Natural killer cell (primary cell): ENCODE measurements at regions not wholly inside any gene's neighbourhood (a gene's known extent, or its start where the extent isn't known, plus 50 kb on each side); places are given as distances from the start of the nearest gene placed in this dataset.
"Not testable (repeated sequence)": the region's sequence is repeated elsewhere in the genome, so short reads cannot be mapped to it uniquely, and the experiment has no call there.

Experiments used
- ATAC-seq, 3 donors: fragments of 150-1000 bp in 2 of 3; fragments of 200-7000 bp in 1 of 3; cut with Tn5 transposase; 1 replicate in 1 of 3; 2 replicates in 2 of 3; pipeline ENCODE4 v1.10.0; 2021; ENCODE audit warnings: mild to moderate bottlenecking in 2 of 3, moderate library complexity in 2 of 3
- DNase-seq, 2 donors: peaks; one replicate each; pipeline versions ENCODE4 v3.0.0 to v3.0.0-alpha.2; 2013 to 2021; ENCODE audit warnings: mixed read lengths in 1 of 2
- H3K27ac ChIP-seq: one replicate; pipeline ENCODE4 v1.5.1; 2013; ENCODE audit warnings: mild to moderate bottlenecking, low read length
- H3K27me3 ChIP-seq: one replicate; pipeline ENCODE4 v1.6.1; 2013; ENCODE audit warnings: low read length; ENCODE audit not compliant: control insufficient read depth, insufficient read depth
- H3K36me3 ChIP-seq: one replicate; pipeline ENCODE4 v1.6.1; 2013; ENCODE audit warnings: low read length; ENCODE audit not compliant: control insufficient read depth, insufficient read depth
- H3K4me1 ChIP-seq: one replicate; pipeline ENCODE4 v1.6.1; 2013; ENCODE audit warnings: low read length; ENCODE audit not compliant: control insufficient read depth, insufficient read depth
- H3K4me3 ChIP-seq: one replicate; pipeline ENCODE4 v1.5.1; 2013; ENCODE audit warnings: low read length
- H3K9me3 ChIP-seq: one replicate; pipeline ENCODE4 v1.6.1; 2013; ENCODE audit warnings: low read length; ENCODE audit not compliant: control insufficient read depth, insufficient read depth
- H3K27ac Mint-ChIP-seq, 2 donors: one replicate each; pipeline ENCODE4 v1.8.0; 2022; ENCODE audit warnings: mild to moderate bottlenecking in 2 of 2, mixed read lengths in 2 of 2, moderate library complexity in 1 of 2
- H3K27me3 Mint-ChIP-seq, 2 donors: one replicate each; pipeline ENCODE4 v1.8.0; 2022; ENCODE audit warnings: low read depth in 2 of 2, mixed read lengths in 2 of 2
- H3K36me3 Mint-ChIP-seq: one replicate; pipeline ENCODE4 v1.8.0; 2022; ENCODE audit warnings: mixed read lengths
- H3K4me1 Mint-ChIP-seq, 2 donors: one replicate each; pipeline ENCODE4 v1.8.0; 2022; ENCODE audit warnings: mixed read lengths in 2 of 2
- H3K4me3 Mint-ChIP-seq: one replicate; pipeline ENCODE4 v1.8.0; 2022; ENCODE audit warnings: mild to moderate bottlenecking, moderate library complexity, mixed read lengths
- H3K9me3 Mint-ChIP-seq, 2 donors: one replicate each; pipeline ENCODE4 v1.8.0; 2022; ENCODE audit warnings: mixed read lengths in 2 of 2
- CTCF ChIP-seq: fragments of 200-600 bp; IDR thresholded peaks from one replicate; pipeline ENCODE4 v1.8.0; 2022; ENCODE audit warnings: antibody characterized with exemption
- WGBS: methylation state at CpG from one replicate; pipeline ENCODE4 v1.1.7; 2013; ENCODE audit warnings: missing lambda C conversion rate; ENCODE audit not compliant: insufficient coverage; 5-methylcytosine and 5-hydroxymethylcytosine counted together
- intact Hi-C: fragments of 100-400 bp; cut with micrococcal nuclease; formaldehyde crosslinking; loops from one replicate; pipeline ENCODE4 v1.14.2; 2022

GRCh38 chr4:104020641-104021040 is 300.9 kb upstream of the TACR3 start:
- WGBS, result 100% methylated on average over 1 of the region's 3 CpGs
- no peaks in the 10 kb centered on the region for H3K27me3 Mint-ChIP-seq
- H3K4me3 Mint-ChIP-seq, result no peak overlapping the region
- ATAC-seq, result no peak
- H3K4me1 Mint-ChIP-seq, result no peaks in the 10 kb centered on the region
- no peaks in the 10 kb centered on the region for H3K36me3 ChIP-seq
- no peak for DNase-seq
- intact Hi-C loops, result no loop called here
- H3K27ac ChIP-seq, result no peak overlapping the region
- H3K36me3 Mint-ChIP-seq, result no peaks in the 10 kb centered on the region
- no peak overlapping the region for H3K4me3 ChIP-seq
- no peaks in the 10 kb centered on the region for H3K27me3 ChIP-seq
- H3K9me3 Mint-ChIP-seq, result peaks cover 0 to 9% of the 10 kb centered on the region in 2 donors
- no peak overlapping the region for H3K27ac Mint-ChIP-seq
- H3K9me3 ChIP-seq, result no peaks in the 10 kb centered on the region
- H3K4me1 ChIP-seq, result no peaks in the 10 kb centered on the region
- TF ChIP-seq CTCF, result no peak

GRCh38 chr4:104017213-104017612 is 297.4 kb upstream of the TACR3 start:
- Histone ChIP-seq H3K27me3 (no peaks in the 10 kb centered on the region), H3K27ac (no peak overlapping the region), H3K4me3 (no peak overlapping the region), H3K4me1 (no peaks in the 10 kb centered on the region), H3K36me3 (no peaks in the 10 kb centered on the region), H3K9me3 (no peaks in the 10 kb centered on the region)
- Mint-ChIP-seq H3K4me1 (no peaks in the 10 kb centered on the region), H3K9me3 (peaks cover 0 to 2% of the 10 kb centered on the region in 2 donors), H3K27me3 (no peaks in the 10 kb centered on the region), H3K4me3 (no peak overlapping the region), H3K36me3 (no peaks in the 10 kb centered on the region), H3K27ac (no peak overlapping the region)
- TF ChIP-seq CTCF, result no peak
- no peak for DNase-seq
- ATAC-seq, result no peak
- intact Hi-C loops, result no loop called here

- Histone ChIP-seq H3K9me3 (no peaks in the 10 kb centered on the region), H3K27ac (no peak overlapping the region), H3K4me3 (no peak overlapping the region), H3K36me3 (no peaks in the 10 kb centered on the region), H3K4me1 (no peaks in the 10 kb centered on the region), H3K27me3 (no peaks in the 10 kb centered on the region)
- Mint-ChIP-seq H3K36me3 (no peaks in the 10 kb centered on the region), H3K4me1 (no peaks in the 10 kb centered on the region), H3K4me3 (no peak overlapping the region), H3K27me3 (no peaks in the 10 kb centered on the region), H3K9me3 (peaks cover 0 to 2% of the 10 kb centered on the region in 2 donors), H3K27ac (no peak overlapping the region)
- TF ChIP-seq CTCF, result no peak
- no CpG with 5 or more reads among the region's 2 CpGs for WGBS
- intact Hi-C loops, result no loop called here
- ATAC-seq (no peak), DNase-seq (no peak)
These were observed 295.9 kb upstream of the TACR3 start for GRCh38 chr4:104015680-104016079.

- H3K27ac ChIP-seq, result no peak overlapping the region
- H3K4me3 ChIP-seq, result no peak overlapping the region
- Mint-ChIP-seq H3K9me3 (peaks cover 0 to 2% of the 10 kb centered on the region in 2 donors), H3K36me3 (no peaks in the 10 kb centered on the region), H3K4me3 (no peak overlapping the region), H3K27ac (no peak overlapping the region), H3K27me3 (no peaks in the 10 kb centered on the region), H3K4me1 (no peaks in the 10 kb centered on the region)
- H3K27me3 ChIP-seq, result no peaks in the 10 kb centered on the region
- DNase-seq (no peak), ATAC-seq (no peak)
- no peaks in the 10 kb centered on the region for H3K4me1 ChIP-seq
- no peaks in the 10 kb centered on the region for H3K9me3 ChIP-seq
- TF ChIP-seq CTCF, result no peak
- WGBS, result 66% methylated on average over 2 of the region's 2 CpGs
- intact Hi-C loops, result no loop called here
- H3K36me3 ChIP-seq, result no peaks in the 10 kb centered on the region
These were observed 290.9 kb upstream of the TACR3 start for GRCh38 chr4:104010722-104011121.

- H3K4me1 ChIP-seq, H3K36me3 ChIP-seq, H3K4me3 Mint-ChIP-seq, H3K36me3 Mint-ChIP-seq, H3K9me3 ChIP-seq, H3K27me3 Mint-ChIP-seq, intact Hi-C loops, H3K4me3 ChIP-seq, H3K27me3 ChIP-seq, H3K4me1 Mint-ChIP-seq, ATAC-seq, H3K27ac ChIP-seq, H3K27ac Mint-ChIP-seq, DNase-seq: not testable (repeated sequence)
- H3K9me3 Mint-ChIP-seq, result peaks cover 11 to 20% of the 10 kb centered on the region in 2 donors
- 83% methylated on average over 6 of the region's 6 CpGs for WGBS
These were observed 282.5 kb upstream of the TACR3 start for GRCh38 chr4:104002318-104002717.
